GM18861 (cell line): ENCODE measurements at regions not wholly inside any gene's neighbourhood (a gene's known extent, or its start where the extent isn't known, plus 50 kb on each side); places are given as distances from the start of the nearest gene placed in this dataset.

Source experiments
- ATAC-seq: cut with Tn5 transposase; IDR thresholded peaks from one replicate; pipeline ENCODE4 v1.9.1; 2021; ENCODE audit not compliant: unreplicated experiment

DNA sequence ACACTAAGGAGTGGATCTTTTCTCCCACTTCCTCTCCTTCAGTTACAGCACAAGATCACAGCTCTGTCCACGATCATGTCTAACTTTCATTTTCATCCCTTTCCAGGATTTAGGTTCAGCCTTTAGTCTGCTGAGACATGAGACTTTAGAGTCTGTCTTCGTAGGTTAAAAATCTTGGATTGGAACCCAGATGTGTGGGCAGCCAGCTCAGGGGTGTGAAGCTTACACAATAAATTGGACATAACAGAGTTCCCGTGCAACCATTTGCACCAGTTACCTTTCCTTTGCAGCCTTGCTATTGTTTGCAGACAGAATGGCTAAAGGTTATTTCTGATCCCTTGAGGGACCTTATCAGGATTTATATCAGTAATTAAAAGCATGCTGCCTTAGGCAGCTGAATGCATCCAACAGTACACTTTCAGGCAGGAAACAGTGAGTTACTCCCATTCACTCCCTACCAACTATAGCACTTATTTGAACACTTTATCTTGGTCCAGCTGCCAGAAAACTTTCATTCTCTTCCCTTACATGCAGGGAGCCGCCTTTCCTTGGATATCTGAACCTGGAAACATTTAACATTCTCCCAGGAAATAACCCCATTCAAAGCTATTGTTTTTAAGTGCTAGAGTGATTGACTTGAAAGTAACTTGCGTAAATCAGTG is 87.3 kb downstream of the TMEM100 start:
- ATAC-seq: no peak

DNA sequence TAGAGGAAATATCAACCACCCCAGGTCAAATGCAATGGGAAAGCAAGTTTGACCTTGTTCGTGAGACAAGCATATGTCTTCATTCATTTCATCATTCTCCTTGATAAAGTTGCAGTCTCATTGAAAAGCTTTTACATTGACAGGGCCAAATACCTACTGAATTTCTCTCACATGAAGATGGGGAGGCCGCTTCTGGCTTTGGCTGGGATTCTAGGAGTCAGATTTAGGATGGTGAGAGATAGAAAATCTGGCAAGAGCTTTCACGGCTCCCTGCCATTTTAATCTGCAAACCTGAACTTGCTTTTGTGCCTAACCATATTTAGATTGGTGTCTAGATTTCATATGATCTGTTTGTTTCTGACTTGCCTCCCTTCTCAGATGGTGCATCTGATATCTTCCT is 88.0 kb downstream of the TMEM100 start:
- no peak for ATAC-seq

GRCh38 chr17:55632893-55633292 is 89.8 kb downstream of the TMEM100 start:
- no peak for ATAC-seq

DNA sequence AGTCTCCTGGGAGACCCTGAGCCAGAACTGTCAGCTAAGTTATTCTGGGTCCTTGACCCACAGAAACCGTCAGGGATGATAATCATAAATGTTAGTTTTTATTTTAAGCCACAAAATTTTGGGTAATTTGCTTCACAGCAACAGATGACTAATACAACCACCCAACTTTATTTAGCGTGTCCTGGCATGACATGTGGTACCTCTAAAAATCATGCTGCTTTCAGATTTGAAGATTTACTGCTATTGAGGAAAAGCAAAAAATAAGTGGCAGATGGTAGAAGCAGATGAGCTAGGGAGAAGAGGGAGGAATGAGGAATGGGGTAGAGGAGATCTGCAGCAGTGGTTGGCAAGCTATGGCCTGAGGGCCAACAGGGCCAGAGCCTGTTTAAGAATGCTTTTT is 90.4 kb downstream of the TMEM100 start:
- ATAC-seq: no peak

DNA sequence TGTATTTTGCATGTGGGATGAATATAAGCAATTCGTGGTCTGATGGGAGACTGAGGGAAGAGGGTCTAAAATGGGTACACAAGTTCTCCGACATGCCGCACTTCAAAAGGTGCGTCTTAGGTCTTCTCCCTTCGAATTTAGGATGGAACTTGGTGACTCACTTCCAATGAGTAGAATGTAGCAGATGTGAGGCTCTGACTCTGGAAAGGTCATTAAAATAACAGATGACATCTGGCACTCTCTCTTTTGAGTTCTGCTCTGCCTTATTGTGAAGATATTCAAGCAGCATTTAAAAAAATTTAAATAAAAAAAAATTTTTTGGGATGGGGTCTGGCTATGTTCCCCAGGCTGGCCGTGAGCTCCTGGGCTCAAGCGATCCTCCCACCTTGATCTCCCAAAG is 92.7 kb downstream of the TMEM100 start:
- no peak for ATAC-seq

DNA sequence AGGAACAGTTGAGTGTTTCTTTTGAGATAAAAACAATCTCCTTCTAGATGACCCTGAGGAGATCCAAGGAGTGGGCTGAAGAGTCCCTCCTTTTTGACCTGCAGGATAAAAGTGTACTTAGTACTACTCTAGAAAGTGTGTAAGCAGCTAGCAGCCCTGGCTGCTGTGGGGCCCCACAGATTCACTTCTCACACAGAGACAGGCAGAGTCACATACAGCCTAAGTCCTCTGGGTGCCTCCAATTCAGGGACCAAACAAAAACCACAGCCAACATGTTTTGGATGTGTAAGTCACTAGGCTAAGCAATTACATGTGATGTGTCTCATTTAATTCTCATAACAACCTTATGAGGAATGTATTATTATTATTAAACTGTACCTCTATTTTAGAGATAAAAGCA is 97.1 kb downstream of the TMEM100 start:
- ATAC-seq: peak; percentile 63

- peak; percentile 49 for ATAC-seq
Observed at GRCh38 chr17:55624772-55625433, 97.8 kb downstream of the TMEM100 start.

DNA sequence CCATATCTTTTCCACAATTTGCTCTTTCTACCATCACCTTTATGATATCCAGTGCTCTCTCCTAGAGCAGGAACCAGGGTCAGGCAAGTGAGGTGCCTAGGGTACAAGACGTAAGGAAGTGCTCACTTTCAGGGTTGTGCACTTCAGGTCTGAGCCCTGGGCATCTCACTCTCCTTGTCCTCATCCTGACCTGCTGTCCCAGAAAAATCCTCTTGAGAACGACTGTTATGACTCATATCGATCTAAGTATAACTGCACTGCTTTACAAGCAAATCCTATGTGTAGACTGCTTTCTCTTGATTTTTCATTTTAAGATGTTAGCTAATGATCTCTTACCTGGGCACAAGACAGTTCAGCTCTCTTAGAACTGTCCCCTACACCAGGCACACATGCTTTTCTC is 100.1 kb downstream of the TMEM100 start:
- no peak for ATAC-seq

GRCh38 chr17:55620945-55621344 is 101.7 kb downstream of the TMEM100 start:
- no peak for ATAC-seq

GRCh38 chr17:55620023-55620422 is 102.6 kb downstream of the TMEM100 start:
- ATAC-seq: no peak

DNA sequence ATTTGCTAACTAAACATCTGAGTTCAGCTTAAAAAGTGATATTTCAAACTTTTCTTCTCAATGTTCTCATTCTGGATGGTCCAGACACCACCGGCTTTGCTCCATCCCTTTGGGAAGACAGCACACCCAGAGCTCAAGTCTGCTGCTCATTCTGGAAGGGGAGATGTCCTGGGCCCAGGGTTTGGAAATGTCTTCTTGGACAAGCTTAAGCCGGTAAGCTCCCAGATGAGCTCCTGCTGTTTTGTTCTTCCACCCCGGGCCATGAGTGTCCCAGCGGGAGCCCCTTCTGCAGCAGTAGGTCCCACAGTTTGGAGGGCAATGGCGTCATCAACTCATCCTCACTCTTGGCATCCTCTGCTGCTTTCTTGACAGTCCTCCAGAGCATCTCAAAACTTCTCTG is 105.2 kb downstream of the TMEM100 start:
- no peak for ATAC-seq

- ATAC-seq: no peak
Observed at GRCh38 chr17:55614061-55614460, 102.8 kb upstream of the SMIM36 start.

- ATAC-seq: no peak
Observed at GRCh38 chr17:55612691-55613141, 101.5 kb upstream of the SMIM36 start.

GRCh38 chr17:55607731-55608341 is 96.6 kb upstream of the SMIM36 start:
- ATAC-seq: no peak

- no peak for ATAC-seq
Observed at GRCh38 chr17:55606488-55606815, 95.2 kb upstream of the SMIM36 start.

GRCh38 chr17:55605705-55606487 is 94.6 kb upstream of the SMIM36 start:
- ATAC-seq: no peak

DNA sequence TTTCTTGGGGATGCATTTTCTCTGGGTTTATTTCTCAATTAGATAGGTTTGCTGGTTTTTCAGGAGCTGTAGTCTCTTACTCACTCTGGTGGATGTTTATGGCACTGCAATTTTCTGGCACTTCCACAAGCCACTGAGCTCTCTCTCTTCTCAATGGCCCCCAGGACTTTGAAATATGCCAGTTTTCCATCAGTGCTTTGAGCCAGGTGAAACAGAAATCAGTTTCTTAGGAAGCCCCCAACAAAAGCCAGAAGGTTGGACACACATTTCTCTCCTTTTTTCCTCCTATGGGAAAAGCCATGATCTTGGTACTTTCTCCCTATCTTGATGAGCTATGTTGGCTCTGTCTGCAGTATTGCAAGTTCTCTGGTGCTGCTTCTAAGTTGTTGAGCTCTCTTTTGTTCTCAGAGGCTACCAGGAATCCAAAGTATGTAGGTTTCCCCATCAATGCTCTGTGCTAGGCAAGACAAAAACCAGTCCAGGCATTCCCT is 90.7 kb upstream of the SMIM36 start:
- ATAC-seq: peak; percentile 72

GRCh38 chr17:55598495-55598894 is 87.2 kb upstream of the SMIM36 start:
- ATAC-seq: no peak

- no peak for ATAC-seq
Observed at GRCh38 chr17:55588446-55589242, 77.4 kb upstream of the SMIM36 start.

DNA sequence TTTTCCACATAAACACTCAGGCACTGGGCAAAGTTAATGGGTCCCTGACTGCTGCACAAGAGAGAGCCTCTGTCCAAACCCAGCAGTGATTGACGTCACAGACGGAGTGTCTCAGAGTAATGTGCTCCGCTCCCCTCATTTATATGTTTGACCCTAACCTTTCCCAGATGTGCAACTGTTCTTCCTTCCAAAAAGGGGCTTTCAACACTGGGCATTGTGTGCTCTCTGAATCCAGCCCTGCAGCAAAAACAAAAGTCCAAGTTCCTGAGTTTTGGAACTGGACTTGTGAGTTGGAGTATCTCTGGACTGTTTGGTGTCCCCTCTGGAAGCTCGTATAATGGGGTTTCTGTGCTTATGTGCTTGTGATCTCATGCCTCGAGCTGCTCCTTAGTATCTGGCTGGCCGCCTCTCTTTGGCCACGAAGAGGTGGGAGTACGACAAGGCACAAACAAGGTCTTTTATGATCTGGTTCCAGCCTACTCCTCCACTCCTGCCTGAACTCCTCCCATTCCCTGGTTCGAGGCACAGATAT is 76.4 kb upstream of the SMIM36 start:
- ATAC-seq: no peak
